Fibroblast of villous mesenchyme (primary cell): ENCODE measurements at regions not wholly inside any gene's neighbourhood (a gene's known extent, or its start where the extent isn't known, plus 50 kb on each side); places are given as distances from the start of the nearest gene placed in this dataset. TPM values are rescaled to one million over a fixed set of nuclear protein-coding genes. Genes with fewer than 3 reads are reported as not detected.
"Not testable (repeated sequence)": the region's sequence is repeated elsewhere in the genome, so short reads cannot be mapped to it uniquely, and the experiment has no call there.

Experiments
- DNase-seq: peaks from one replicate; pipeline ENCODE4 v3.0.0-alpha.2; 2010; ENCODE audit warnings: low read depth
- H3K4me3 ChIP-seq: 2 replicates; pipeline ENCODE4 v1.5.1; 2011; ENCODE audit warnings: low read depth, mild to moderate bottlenecking, low read length
- CTCF ChIP-seq: IDR thresholded peaks from 2 replicates; pipeline ENCODE4 v1.5.1; 2012; ENCODE audit warnings: low read depth, mild to moderate bottlenecking, low read length; ENCODE audit not compliant: insufficient read depth
- small RNA-seq: library from RNA; depleted of rRNA; stranded (forward); fragments of <200 nt; gene quantifications from one replicate; pipeline ENCODE3, GENCODE V24; 2012

DNA sequence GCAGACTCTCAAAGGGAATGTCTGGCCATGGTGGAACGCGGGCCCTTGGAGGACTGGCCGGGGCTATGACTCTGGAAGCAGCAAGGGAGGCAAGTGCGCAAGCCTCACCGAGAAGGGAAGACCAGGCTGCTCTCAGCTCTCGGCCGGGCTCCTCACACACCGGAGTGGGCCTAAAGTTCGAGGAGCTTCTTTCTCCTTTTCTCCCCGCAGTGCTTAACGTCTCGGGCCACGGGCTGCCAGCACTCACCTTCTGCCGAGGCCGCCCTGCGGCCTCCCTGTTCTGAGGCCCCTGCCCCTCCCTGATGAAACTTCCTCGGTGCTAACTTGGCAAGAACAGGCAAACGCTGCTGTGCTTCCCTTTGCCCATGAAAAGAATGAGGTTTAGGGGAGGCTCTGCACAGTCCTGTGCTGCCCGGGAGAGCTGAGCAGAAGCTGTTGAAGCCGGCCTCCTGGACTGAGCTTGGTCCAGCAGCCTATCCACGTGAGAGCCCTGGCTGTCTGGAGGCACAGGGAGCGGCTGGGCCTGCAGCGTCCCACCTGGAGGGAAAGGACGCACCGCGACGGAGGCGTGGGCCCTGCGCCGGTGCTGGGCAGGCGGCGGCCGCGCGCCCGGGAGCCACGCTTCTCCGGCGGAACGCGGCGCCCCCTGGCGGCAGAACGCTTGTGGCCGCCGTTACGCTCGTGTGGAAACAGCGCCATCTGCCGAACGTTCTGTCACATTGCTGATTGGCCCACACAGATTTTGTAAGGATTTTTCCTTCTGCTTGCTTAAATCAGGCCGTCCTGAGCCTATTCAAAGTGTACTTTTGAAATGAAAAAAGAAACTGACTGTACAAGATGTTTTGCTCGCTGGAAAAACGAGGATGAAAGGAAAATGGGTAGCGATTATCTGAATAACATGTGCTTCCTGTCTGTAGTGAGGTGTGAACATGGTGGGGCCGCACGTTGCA lies 65.0 kb upstream of the TMEM45B start:
- peak; percentile 68 for DNase-seq
- peak overlapping the region; percentile 21 for H3K4me3 ChIP-seq
- TF ChIP-seq CTCF = peak; percentile 81

DNA sequence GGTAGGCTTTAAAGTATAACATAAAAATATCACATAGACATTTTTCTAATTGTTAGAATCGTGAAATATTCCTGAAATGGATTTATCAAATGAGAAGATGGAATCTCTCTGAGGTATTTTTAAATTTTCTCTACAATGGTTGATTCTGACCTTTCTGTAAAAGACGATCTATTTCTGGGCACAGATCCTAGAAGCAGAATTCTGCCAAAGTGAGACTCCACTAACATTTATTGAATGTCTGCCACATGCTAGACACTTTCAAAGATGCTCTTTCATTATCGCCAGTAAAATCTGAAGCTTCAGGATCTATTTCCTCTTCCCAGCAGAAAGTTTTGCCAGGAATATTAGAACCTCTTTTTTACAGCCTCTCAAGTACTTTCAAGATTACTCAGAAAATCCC lies 64.1 kb upstream of the TMEM45B start:
- H3K4me3 ChIP-seq = no peak overlapping the region
- no peak for TF ChIP-seq CTCF
- no peak for DNase-seq

- not testable (repeated sequence) for H3K4me3 ChIP-seq, DNase-seq
These were observed 52.1 kb upstream of the TMEM45B start for GRCh38 chr11:129763569-129763968.

GRCh38 chr11:129764204-129764603 lies 51.4 kb upstream of the TMEM45B start:
- DNase-seq, H3K4me3 ChIP-seq: not testable (repeated sequence)

Small RNAs in the stretch of these regions (small RNA-seq; reads per million reads assigned to genes)
- gene RPS27P20 = not detected
